BJ (cell line): ENCODE measurements at regions not wholly inside any gene's neighbourhood (a gene's known extent, or its start where the extent isn't known, plus 50 kb on each side); places are given as distances from the start of the nearest gene placed in this dataset.

Experiments
- CTCF ChIA-PET: fragments of 350-600 bp; formaldehyde crosslinking; extraction: SDS; loops from one replicate; lab custom pipeline; 2021; ENCODE audit warnings: antibody characterized with exemption, inconsistent platforms; lab: Yijun Ruan, JAX
- POLR2A ChIA-PET: fragments of 300-600 bp; sonication (Branson Sonifier 250); formaldehyde crosslinking; extraction: SDS; loops from one replicate; lab custom pipeline; 2021; ENCODE audit warnings: antibody characterized with exemption; lab: Charles Lee
- DNase-seq: peaks from one replicate; pipeline ENCODE4 v3.0.0-alpha.2; 2011; ENCODE audit warnings: low read depth
- H3K27me3 ChIP-seq: 2 replicates; pipeline ENCODE4 v1.6.0; 2011; ENCODE audit warnings: low read length; ENCODE audit not compliant: control insufficient read depth, insufficient read depth
- H3K36me3 ChIP-seq: 2 replicates; pipeline ENCODE4 v1.5.1; 2011; ENCODE audit warnings: low read length; ENCODE audit not compliant: control insufficient read depth, insufficient read depth
- H3K4me3 ChIP-seq: 2 replicates; pipeline ENCODE4 v1.5.1; 2011; ENCODE audit warnings: low read depth, mild to moderate bottlenecking, control low read depth, low read length
- TF ChIP-seq, protein P1 (sequence below): IDR thresholded peaks from 2 replicates; pipeline ENCODE4 v1.5.1; 2011; ENCODE audit warnings: low read depth, mild to moderate bottlenecking, control low read depth, inconsistent platforms, low read length, moderate library complexity; ENCODE audit not compliant: insufficient read depth

- TF ChIP-seq, protein P1, sequence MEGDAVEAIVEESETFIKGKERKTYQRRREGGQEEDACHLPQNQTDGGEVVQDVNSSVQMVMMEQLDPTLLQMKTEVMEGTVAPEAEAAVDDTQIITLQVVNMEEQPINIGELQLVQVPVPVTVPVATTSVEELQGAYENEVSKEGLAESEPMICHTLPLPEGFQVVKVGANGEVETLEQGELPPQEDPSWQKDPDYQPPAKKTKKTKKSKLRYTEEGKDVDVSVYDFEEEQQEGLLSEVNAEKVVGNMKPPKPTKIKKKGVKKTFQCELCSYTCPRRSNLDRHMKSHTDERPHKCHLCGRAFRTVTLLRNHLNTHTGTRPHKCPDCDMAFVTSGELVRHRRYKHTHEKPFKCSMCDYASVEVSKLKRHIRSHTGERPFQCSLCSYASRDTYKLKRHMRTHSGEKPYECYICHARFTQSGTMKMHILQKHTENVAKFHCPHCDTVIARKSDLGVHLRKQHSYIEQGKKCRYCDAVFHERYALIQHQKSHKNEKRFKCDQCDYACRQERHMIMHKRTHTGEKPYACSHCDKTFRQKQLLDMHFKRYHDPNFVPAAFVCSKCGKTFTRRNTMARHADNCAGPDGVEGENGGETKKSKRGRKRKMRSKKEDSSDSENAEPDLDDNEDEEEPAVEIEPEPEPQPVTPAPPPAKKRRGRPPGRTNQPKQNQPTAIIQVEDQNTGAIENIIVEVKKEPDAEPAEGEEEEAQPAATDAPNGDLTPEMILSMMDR, result no peak
- Histone ChIP-seq H3K4me3 (no peak overlapping the region), H3K36me3 (no peaks in the 10 kb centered on the region), H3K27me3 (no peaks in the 10 kb centered on the region)
- ChIA-PET CTCF (no interaction called here), POLR2A (no interaction called here)
- no peak for DNase-seq
These were observed 149.1 kb upstream of the CD96 start for GRCh38 chr3:111392894-111393398.

- TF ChIP-seq, protein P1, result no peak
- Histone ChIP-seq H3K27me3 (no peaks in the 10 kb centered on the region), H3K36me3 (no peaks in the 10 kb centered on the region), H3K4me3 (no peak overlapping the region)
- ChIA-PET CTCF (no interaction called here), POLR2A (no interaction called here)
- DNase-seq, result no peak
These were observed 129.3 kb upstream of the CD96 start for GRCh38 chr3:111412656-111413055.

DNA sequence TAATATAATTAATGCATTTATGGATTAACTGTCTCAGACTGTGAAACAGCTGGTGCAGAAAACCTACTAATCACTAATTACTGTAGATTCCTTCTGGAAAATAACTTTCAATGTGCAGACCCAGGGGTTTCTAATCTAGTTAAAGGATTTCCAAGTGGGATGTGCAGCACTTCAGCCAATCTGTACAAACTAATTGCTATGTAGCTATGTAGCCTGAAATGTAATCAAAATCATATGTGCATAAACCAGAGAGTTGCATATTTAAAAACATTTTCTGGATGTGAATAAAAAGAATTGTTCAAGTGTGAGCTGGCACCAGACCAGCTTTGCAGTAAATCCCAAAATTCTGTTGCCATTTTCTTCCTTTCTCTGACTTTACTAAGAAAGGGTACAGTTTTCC, 127.5 kb upstream of the CD96 start:
- no peak for DNase-seq
- POLR2A ChIA-PET, result no interaction called here
- H3K36me3 ChIP-seq, result no peaks in the 10 kb centered on the region
- TF ChIP-seq, protein P1, result no peak
- CTCF ChIA-PET, result no interaction called here
- no peaks in the 10 kb centered on the region for H3K27me3 ChIP-seq
- no peak overlapping the region for H3K4me3 ChIP-seq

GRCh38 chr3:111415018-111415417, 127.0 kb upstream of the CD96 start:
- H3K4me3 ChIP-seq, result no peak overlapping the region
- POLR2A ChIA-PET, result no interaction called here
- TF ChIP-seq, protein P1, result no peak
- no peak for DNase-seq
- CTCF ChIA-PET, result no interaction called here
- no peaks in the 10 kb centered on the region for H3K27me3 ChIP-seq
- no peaks in the 10 kb centered on the region for H3K36me3 ChIP-seq

DNA sequence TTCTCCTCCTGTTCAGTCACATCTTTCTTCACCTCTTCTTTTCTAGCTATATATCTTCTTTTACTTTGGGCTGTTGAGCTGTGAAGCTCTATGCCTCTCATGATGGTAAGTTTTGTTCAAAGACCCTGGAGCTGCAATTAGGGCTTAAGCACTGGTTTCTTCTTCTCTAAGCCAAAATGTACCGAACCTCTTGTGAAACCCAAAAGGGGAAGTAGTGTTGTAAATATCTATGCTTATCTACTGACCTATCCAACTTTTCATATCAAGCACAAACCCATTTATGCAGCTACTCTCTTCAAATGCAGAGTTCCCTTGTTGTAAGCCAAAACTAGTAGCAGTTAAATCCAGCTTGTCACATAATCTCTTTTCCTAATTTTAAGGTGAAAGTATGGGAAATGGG, 123.6 kb upstream of the CD96 start:
- CTCF ChIA-PET, result no interaction called here
- no peak overlapping the region for H3K4me3 ChIP-seq
- POLR2A ChIA-PET, result no interaction called here
- H3K27me3 ChIP-seq, result no peaks in the 10 kb centered on the region
- DNase-seq, result no peak
- TF ChIP-seq, protein P1, result no peak
- no peaks in the 10 kb centered on the region for H3K36me3 ChIP-seq
